MM.1S (cell line): ENCODE measurements at regions not wholly inside any gene's neighbourhood (a gene's known extent, or its start where the extent isn't known, plus 50 kb on each side); places are given as distances from the start of the nearest gene placed in this dataset.

ENCODE experiments used
- CTCF ChIP-seq: fragments of 300-600 bp; sonication (generic); IDR thresholded peaks from 2 replicates; pipeline ENCODE4 v1.5.1; 2016; ENCODE audit warnings: antibody characterized with exemption, low read length, mixed read lengths
- EZH2phosphoT487 ChIP-seq: fragments of 300-600 bp; sonication (generic); IDR thresholded peaks from 2 replicates; pipeline ENCODE4 v1.6.1; 2018; ENCODE audit warnings: antibody characterized with exemption, low read length

- no peak for TF ChIP-seq CTCF
- TF ChIP-seq EZH2phosphoT487 = no peak
These were observed 141.1 kb upstream of the MEF2C start for GRCh38 chr5:89024045-89024444.
